ENCODE measurements at regions not wholly inside any gene's neighbourhood (a gene's known extent, or its start where the extent isn't known, plus 50 kb on each side); places are given as distances from the start of the nearest gene placed in this dataset.

- ChIA-PET CTCF (no interaction called here), POLR2A (ENCODE audit: low non-redundant PET) (no interaction called here)
- H3K27ac ChIP-seq: no peak overlapping the region
- TF ChIP-seq, protein P1, sequence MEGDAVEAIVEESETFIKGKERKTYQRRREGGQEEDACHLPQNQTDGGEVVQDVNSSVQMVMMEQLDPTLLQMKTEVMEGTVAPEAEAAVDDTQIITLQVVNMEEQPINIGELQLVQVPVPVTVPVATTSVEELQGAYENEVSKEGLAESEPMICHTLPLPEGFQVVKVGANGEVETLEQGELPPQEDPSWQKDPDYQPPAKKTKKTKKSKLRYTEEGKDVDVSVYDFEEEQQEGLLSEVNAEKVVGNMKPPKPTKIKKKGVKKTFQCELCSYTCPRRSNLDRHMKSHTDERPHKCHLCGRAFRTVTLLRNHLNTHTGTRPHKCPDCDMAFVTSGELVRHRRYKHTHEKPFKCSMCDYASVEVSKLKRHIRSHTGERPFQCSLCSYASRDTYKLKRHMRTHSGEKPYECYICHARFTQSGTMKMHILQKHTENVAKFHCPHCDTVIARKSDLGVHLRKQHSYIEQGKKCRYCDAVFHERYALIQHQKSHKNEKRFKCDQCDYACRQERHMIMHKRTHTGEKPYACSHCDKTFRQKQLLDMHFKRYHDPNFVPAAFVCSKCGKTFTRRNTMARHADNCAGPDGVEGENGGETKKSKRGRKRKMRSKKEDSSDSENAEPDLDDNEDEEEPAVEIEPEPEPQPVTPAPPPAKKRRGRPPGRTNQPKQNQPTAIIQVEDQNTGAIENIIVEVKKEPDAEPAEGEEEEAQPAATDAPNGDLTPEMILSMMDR (conservative IDR thresholded peaks at IDR 0.05; ENCODE audit: low read depth): no peak
- DNase-seq (ENCODE audit: low spot score): no peak
These were observed 557.2 kb downstream of the INHBA start for GRCh38 chr7:41145656-41146055.

GRCh38 chr7:41142904-41143473 lies 559.9 kb downstream of the INHBA start:
- ChIA-PET CTCF (no interaction called here), POLR2A (ENCODE audit: low non-redundant PET) (no interaction called here)
- DNase-seq (ENCODE audit: low spot score): no peak
- no peak overlapping the region for H3K27ac ChIP-seq
- TF ChIP-seq, protein P1 (conservative IDR thresholded peaks at IDR 0.05; ENCODE audit: low read depth): no peak

DNA sequence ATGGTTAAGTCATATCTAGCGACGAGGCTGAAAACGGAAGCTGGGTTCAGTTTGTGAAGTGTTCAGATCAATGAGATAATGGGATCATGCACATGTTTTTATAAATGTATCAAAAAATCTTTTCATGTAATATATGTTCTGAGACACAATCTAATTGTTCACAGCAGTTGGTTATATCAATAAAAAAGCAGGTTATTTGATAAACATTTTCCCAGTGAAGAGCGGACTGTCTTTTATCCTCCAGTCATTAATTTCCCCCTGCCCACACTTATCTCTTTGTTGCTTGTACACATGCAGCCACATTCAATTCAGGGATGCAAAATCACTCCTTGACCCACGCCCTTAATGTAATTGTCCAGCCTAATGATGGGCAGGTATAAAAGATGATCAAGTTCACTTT lies 563.1 kb downstream of the INHBA start:
- H3K27ac ChIP-seq: no peak overlapping the region
- ChIA-PET CTCF (no interaction called here), POLR2A (ENCODE audit: low non-redundant PET) (no interaction called here)
- TF ChIP-seq, protein P1 (conservative IDR thresholded peaks at IDR 0.05; ENCODE audit: low read depth): no peak
- DNase-seq (ENCODE audit: low spot score): no peak

GRCh38 chr7:41136551-41136950 lies 566.3 kb downstream of the INHBA start:
- TF ChIP-seq, protein P1 (conservative IDR thresholded peaks at IDR 0.05; ENCODE audit: low read depth): no peak
- DNase-seq (ENCODE audit: low spot score): no peak
- CTCF ChIA-PET: no interaction called here
- H3K27ac ChIP-seq: no peak overlapping the region
- POLR2A ChIA-PET (ENCODE audit: low non-redundant PET): no interaction called here

DNA sequence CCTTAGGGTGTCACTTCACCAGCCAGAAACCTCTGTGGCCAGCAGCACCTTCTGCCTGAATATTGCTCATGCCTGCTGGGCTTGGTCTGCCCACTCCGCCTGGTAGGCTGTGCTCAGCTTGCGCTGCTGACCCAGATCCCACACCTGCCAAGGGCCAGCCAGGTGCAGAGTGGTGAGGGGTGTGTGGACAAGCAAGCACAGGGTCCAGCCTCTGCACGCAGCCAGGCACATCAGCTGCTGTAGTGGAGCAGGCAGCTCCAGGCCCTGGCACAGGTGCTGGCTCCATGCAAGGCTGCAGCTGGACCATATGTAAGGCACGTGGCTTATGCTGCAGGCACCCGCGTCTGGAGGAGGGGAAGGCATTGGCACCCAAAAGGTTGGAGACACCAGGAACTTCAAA lies 567.4 kb downstream of the INHBA start:
- ChIA-PET CTCF (no interaction called here), POLR2A (ENCODE audit: low non-redundant PET) (no interaction called here)
- TF ChIP-seq, protein P1 (conservative IDR thresholded peaks at IDR 0.05; ENCODE audit: low read depth): no peak
- DNase-seq (ENCODE audit: low spot score): no peak
- H3K27ac ChIP-seq: no peak overlapping the region

GRCh38 chr7:41134300-41135255 lies 568.3 kb downstream of the INHBA start:
- ChIA-PET CTCF (no interaction called here), POLR2A (ENCODE audit: low non-redundant PET) (no interaction called here)
- TF ChIP-seq, protein P1 (conservative IDR thresholded peaks at IDR 0.05; ENCODE audit: low read depth): no peak
- peak; percentile 38 for DNase-seq (ENCODE audit: low spot score)
- H3K27ac ChIP-seq: no peak overlapping the region
